Neural cell (in vitro differentiated cells): ENCODE measurements at regions not wholly inside any gene's neighbourhood (a gene's known extent, or its start where the extent isn't known, plus 50 kb on each side); places are given as distances from the start of the nearest gene placed in this dataset.

Source experiments
- CTCF ChIP-seq: fragments of 450-650 bp; IDR thresholded peaks from 2 replicates; pipeline ENCODE4 v1.5.1; 2014; ENCODE audit warnings: antibody characterized with exemption, mild to moderate bottlenecking, moderate library complexity; ENCODE audit not compliant: poor library complexity, severe bottlenecking
- EP300 ChIP-seq: fragments of 450-650 bp; conservative IDR thresholded peaks from 2 replicates; pipeline ENCODE4 v1.6.1; 2014; ENCODE audit warnings: antibody characterized with exemption, mild to moderate bottlenecking, moderate library complexity; ENCODE audit not compliant: poor library complexity, severe bottlenecking
- EZH2 ChIP-seq: fragments of 200-600, 300-800 bp; shearing (Covaris generic), sonication (generic); IDR thresholded peaks from 2 replicates; pipeline ENCODE4 v1.6.1; 2014; ENCODE audit warnings: antibody characterized with exemption, low read length, borderline replicate concordance, mild to moderate bottlenecking; ENCODE audit not compliant: insufficient read depth, poor library complexity, severe bottlenecking
- MXI1 ChIP-seq: fragments of 450-650 bp; conservative IDR thresholded peaks from 2 replicates; pipeline ENCODE4 v1.6.1; 2014; ENCODE audit warnings: antibody characterized with exemption, mild to moderate bottlenecking; ENCODE audit not compliant: poor library complexity, severe bottlenecking
- RAD21 ChIP-seq: fragments of 450-650 bp; conservative IDR thresholded peaks from 2 replicates; pipeline ENCODE4 v1.6.1; 2014; ENCODE audit warnings: antibody characterized with exemption, mild to moderate bottlenecking, moderate library complexity
- SMC3 ChIP-seq: fragments of 450-650 bp; conservative IDR thresholded peaks from 2 replicates; pipeline ENCODE4 v1.6.1; 2014; ENCODE audit warnings: antibody characterized with exemption, mild to moderate bottlenecking, moderate library complexity; ENCODE audit not compliant: poor library complexity

DNA sequence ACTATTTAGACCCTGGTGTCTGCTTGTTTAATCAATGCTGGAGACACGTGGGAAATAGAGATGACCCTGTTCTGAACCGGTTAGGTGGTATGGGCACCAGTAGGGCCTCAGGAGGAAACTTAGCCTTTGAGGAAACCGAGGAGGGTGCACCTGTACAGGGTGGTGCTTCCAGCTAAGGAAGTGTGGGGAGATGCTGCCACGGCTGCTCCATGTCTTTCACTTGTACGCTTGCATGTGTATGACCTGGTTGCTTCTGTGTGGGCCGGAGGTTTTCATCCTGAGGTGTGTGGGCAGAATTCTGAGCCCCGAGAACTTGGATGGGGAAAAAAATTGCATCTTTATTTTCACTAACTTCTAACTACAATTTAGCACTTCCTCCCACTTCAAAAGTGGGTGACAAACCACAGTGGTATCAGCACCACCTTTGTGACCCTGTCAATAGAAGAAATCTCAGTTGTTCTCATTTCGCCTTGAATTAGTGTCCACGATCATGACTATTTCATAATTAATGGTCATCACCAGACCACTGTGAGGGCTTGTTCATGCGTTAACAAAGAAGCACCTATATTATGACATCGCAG, 99.8 kb upstream of the SPATA31C2 start:
- TF ChIP-seq EP300 (no peak), CTCF (no peak), RAD21 (no peak), EZH2 (no peak), MXI1 (no peak), SMC3 (no peak)
